Panc1 (cell line): ENCODE measurements at regions not wholly inside any gene's neighbourhood (a gene's known extent, or its start where the extent isn't known, plus 50 kb on each side); places are given as distances from the start of the nearest gene placed in this dataset.

Experiments
- ATAC-seq: fragments of 200-7000 bp; cut with Tn5 transposase; 2 replicates; pipeline ENCODE4 v1.9.1; 2020; ENCODE audit warnings: mild to moderate bottlenecking, moderate library complexity
- BruUV-seq: library from RNA; stranded (reverse); fragments of 400-500 nt; replicated peaks from 2 replicates; lab custom pipeline; 2021; lab: Mats Ljungman, UMichigan
- CTCF ChIA-PET: fragments of 300-600 bp; sonication (Branson Sonifier 250); formaldehyde crosslinking; loops from one replicate; lab custom pipeline; 2022; ENCODE audit warnings: antibody characterized with exemption; lab: Charles Lee
- POLR2A ChIA-PET: fragments of 300-600 bp; sonication (Branson Sonifier 250); formaldehyde crosslinking; loops from one replicate; lab custom pipeline; 2022; ENCODE audit warnings: antibody characterized with exemption; lab: Charles Lee
- DNase-seq: peaks from one replicate; pipeline ENCODE4 v3.0.0-alpha.2; 2010; ENCODE audit warnings: low read depth, low spot score
- H3K27ac ChIP-seq: 2 replicates; pipeline ENCODE4 v1.5.1; 2011; ENCODE audit warnings: mild to moderate bottlenecking, low read length, inconsistent platforms
- H3K27me3 ChIP-seq: fragments of 200-500 bp; sonication (Bioruptor generic); 2 replicates; pipeline ENCODE4 v1.6.0; 2014; ENCODE audit warnings: low read length, inconsistent platforms; ENCODE audit not compliant: control insufficient read depth, insufficient read depth
- H3K36me3 ChIP-seq: fragments of 200-500 bp; sonication (Bioruptor generic); 2 replicates; pipeline ENCODE4 v1.5.1; 2014; ENCODE audit warnings: inconsistent platforms, mild to moderate bottlenecking, low read length, moderate library complexity; ENCODE audit not compliant: control insufficient read depth, insufficient read depth
- H3K4me1 ChIP-seq: 2 replicates; pipeline ENCODE4 v1.5.1; 2011; ENCODE audit warnings: inconsistent platforms, mild to moderate bottlenecking, low read length, moderate library complexity; ENCODE audit not compliant: control insufficient read depth, insufficient read depth
- H3K4me3 ChIP-seq, 2 experiments: 2 replicates each; pipeline ENCODE4 v1.5.1; 2011 to 2012; ENCODE audit warnings: low read depth in 2 of 2, low read length in 2 of 2, mild to moderate bottlenecking in 2 of 2, inconsistent platforms in 1 of 2, moderate library complexity in 1 of 2
- H3K9me3 ChIP-seq: fragments of 200-500 bp; sonication (Bioruptor generic); 2 replicates; pipeline ENCODE4 v1.5.1; 2014; ENCODE audit warnings: low read depth, mild to moderate bottlenecking, inconsistent platforms, low read length, moderate library complexity; ENCODE audit not compliant: control insufficient read depth, insufficient read depth
- POLR2AphosphoS5 ChIP-seq: IDR thresholded peaks from 2 replicates; pipeline ENCODE4 v1.6.1; 2012; ENCODE audit warnings: mild to moderate bottlenecking, low read depth, low read length, moderate library complexity
- REST ChIP-seq, 2 experiments: IDR thresholded peaks; 2 replicates each; pipeline ENCODE4 v1.6.1; 2011 to 2012; ENCODE audit warnings: low read depth in 2 of 2, control low read depth in 1 of 2, low read length in 1 of 2, mild to moderate bottlenecking in 1 of 2, moderate library complexity in 1 of 2; ENCODE audit not compliant: insufficient read depth in 1 of 2
- SIN3A ChIP-seq: IDR thresholded peaks from 2 replicates; pipeline ENCODE4 v1.6.1; 2012; ENCODE audit warnings: low read depth, mild to moderate bottlenecking, low read length, moderate library complexity, borderline replicate concordance; ENCODE audit not compliant: insufficient read depth
- TCF7L2 ChIP-seq: IDR thresholded peaks from 2 replicates; pipeline ENCODE4 v1.6.1; 2011; ENCODE audit warnings: mild to moderate bottlenecking, low read depth, low read length, inconsistent platforms
- in situ Hi-C: cut with HindIII; loops from 2 replicates; pipeline ENCODE4 v1.10.0; 2016; ENCODE audit warnings: low sequenced_read_pairs, low pct_unique_long_range_greater_than_20kb
- intact Hi-C: fragments of 100-400 bp; cut with micrococcal nuclease; formaldehyde crosslinking; loops from one replicate; pipeline ENCODE4 v1.10.0; 2022; ENCODE audit not compliant: unreplicated experiment
- TF ChIP-seq, protein P1 (sequence below): fragments of 450-650 bp; IDR thresholded peaks from 2 replicates; pipeline ENCODE4 v1.5.1; 2017; ENCODE audit warnings: mild to moderate bottlenecking

- POLR2A ChIA-PET: no interaction called here
- no peaks in the 10 kb centered on the region for H3K9me3 ChIP-seq
- no peaks in the 10 kb centered on the region for H3K4me1 ChIP-seq
- intact Hi-C loops: no loop called here
- no peak overlapping the region for H3K4me3 ChIP-seq
- BruUV-seq: no TSS peak
- in situ Hi-C loops: no loop called here
- ATAC-seq: no peak
- no peak overlapping the region for H3K27ac ChIP-seq
- DNase-seq: no peak
- TF ChIP-seq POLR2AphosphoS5 (no peak), SIN3A (no peak), TCF7L2 (no peak), REST (IDR thresholded peaks at IDR 0.05; ENCODE audit: insufficient read depth in 1 of 2, low read depth in 2 of 2, low read length in 1 of 2) (no peak)
- TF ChIP-seq, protein P1, sequence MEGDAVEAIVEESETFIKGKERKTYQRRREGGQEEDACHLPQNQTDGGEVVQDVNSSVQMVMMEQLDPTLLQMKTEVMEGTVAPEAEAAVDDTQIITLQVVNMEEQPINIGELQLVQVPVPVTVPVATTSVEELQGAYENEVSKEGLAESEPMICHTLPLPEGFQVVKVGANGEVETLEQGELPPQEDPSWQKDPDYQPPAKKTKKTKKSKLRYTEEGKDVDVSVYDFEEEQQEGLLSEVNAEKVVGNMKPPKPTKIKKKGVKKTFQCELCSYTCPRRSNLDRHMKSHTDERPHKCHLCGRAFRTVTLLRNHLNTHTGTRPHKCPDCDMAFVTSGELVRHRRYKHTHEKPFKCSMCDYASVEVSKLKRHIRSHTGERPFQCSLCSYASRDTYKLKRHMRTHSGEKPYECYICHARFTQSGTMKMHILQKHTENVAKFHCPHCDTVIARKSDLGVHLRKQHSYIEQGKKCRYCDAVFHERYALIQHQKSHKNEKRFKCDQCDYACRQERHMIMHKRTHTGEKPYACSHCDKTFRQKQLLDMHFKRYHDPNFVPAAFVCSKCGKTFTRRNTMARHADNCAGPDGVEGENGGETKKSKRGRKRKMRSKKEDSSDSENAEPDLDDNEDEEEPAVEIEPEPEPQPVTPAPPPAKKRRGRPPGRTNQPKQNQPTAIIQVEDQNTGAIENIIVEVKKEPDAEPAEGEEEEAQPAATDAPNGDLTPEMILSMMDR: no peak
- H3K36me3 ChIP-seq: no peaks in the 10 kb centered on the region
- no peaks in the 10 kb centered on the region for H3K27me3 ChIP-seq
- CTCF ChIA-PET: no interaction called here
Observed at GRCh38 chr21:16213518-16213917, 483.7 kb downstream of the USP25 start.

DNA sequence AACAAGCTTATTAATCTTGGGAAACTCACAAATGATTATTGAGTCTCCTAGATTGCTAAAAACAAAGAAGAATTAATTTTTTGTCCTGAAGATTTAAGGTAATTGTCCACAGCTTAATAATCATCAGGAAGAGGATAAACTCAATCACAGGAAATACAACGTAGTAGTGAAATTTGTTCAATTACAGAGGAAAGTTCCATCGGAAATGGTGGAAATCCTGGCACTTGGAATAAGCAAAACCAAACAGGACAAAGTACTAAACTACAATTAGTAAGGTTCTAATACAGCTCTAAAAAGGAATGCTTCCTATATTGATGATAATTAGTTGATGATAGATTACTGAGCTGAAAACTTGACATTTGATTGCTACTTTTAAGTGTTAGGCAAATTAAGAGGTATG is 485.4 kb downstream of the USP25 start:
- no peaks in the 10 kb centered on the region for H3K9me3 ChIP-seq
- no peaks in the 10 kb centered on the region for H3K36me3 ChIP-seq
- TF ChIP-seq, protein P1: no peak
- TF ChIP-seq TCF7L2: no peak
- TF ChIP-seq POLR2AphosphoS5: no peak
- TF ChIP-seq REST (IDR thresholded peaks at IDR 0.05; ENCODE audit: insufficient read depth in 1 of 2, low read depth in 2 of 2, low read length in 1 of 2): no peak
- TF ChIP-seq SIN3A: no peak
- ChIA-PET POLR2A (no interaction called here), CTCF (no interaction called here)
- no peaks in the 10 kb centered on the region for H3K4me1 ChIP-seq
- no peak overlapping the region for H3K4me3 ChIP-seq
- H3K27ac ChIP-seq: no peak overlapping the region
- in situ Hi-C loops: no loop called here
- no peaks in the 10 kb centered on the region for H3K27me3 ChIP-seq
- intact Hi-C loops: no loop called here
- no peak for DNase-seq
- no TSS peak for BruUV-seq
- ATAC-seq: no peak
